NCI-H748 treated with DMSO at 0.1 percent for 48 hours (cell line): ENCODE measurements at regions not wholly inside any gene's neighbourhood (a gene's known extent, or its start where the extent isn't known, plus 50 kb on each side); places are given as distances from the start of the nearest gene placed in this dataset.

Experiments
- DNase-seq: peaks from one replicate; lab custom pipeline; 2025; lab: John Stamatoyannopoulos, UW

DNA sequence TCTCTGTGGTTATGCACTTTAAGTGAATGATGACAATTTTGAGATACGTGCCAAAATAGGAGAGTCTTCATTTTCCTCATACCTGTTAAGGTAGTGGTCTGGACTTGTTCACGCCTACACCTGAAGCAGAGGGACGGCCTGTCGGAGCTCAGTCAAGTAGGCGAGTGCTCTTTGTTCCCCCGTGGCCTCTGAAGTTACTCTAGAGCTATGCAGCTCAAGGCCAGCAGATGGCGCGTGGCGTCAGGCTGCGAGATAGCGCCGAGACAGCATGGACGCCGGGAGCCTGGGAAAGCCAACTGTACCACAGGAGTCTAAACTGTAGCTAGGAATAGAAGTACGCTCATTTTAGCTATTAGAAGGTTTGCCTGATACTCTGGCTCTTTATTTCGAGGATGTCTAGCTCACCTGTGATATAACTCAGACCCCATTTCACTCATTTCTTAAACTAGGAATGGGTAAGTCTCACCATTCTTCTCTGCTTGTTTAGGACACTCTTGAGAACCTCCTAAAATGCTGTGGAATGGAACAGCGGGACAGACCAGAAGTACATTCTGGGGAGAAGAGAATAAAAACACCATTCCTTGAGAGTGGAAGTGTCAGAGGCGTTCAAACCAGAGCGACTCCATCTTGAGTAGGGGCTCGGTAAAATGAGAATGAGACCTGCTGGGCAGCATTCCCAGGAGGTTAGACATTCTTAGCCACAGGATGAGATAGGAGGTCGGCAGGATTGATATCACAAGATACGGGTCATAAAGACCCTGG is 267.4 kb upstream of the HMGA2 start:
- peak; percentile 10 for DNase-seq

DNA sequence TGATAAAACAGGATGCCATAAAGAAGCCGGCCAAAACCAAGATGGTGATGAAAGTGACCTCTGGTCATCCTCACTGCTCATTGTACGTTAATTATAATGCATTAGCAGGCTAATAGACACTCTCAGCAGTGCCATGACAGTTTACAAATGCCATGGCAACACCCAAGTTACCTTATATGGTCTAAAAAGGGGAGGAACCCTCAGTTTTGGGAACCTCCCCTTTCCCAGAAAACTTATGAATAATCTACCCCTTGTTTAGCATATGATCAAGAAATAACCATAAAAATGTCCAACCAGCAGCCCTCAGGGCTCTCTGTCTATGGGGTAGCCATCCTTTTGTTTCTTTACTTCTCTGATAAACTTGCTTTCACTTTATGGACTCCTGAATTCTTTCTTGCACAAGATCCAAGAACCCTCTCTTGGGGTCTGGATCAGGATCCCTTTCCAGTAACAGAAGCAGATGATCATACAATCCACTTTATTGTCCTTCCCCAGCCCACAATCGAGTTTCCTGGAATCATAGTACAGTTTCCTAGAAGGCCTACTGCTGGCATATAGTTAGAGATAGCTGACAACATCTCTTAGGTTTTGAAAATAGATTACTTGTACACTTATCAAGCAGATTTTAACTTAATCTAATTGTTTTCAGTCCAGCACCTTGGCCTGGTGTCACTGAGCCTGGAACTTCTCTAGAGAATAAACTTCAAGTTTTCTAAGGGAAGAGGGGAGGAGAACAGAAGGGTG is 266.7 kb upstream of the HMGA2 start:
- DNase-seq = no peak

DNA sequence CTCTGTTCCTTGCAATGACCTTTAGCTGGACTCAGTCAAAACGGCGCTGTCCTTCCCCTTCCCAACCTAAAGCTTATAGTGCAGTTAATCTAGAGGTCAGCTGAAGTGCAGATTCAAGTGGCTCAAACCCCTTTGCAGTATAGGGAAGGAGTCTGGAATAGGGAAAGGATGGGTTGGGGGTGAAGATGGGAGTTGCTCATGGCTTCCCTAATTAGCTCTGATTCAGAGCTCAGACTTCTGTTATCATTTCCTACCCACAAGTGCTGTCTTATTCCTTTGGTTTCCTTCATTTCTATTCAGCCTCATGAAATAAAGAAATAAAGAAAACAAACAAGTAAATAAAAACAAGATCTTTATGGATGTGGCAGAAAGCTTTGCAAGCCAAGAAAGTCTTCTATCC is 264.0 kb upstream of the HMGA2 start:
- DNase-seq = no peak

DNA sequence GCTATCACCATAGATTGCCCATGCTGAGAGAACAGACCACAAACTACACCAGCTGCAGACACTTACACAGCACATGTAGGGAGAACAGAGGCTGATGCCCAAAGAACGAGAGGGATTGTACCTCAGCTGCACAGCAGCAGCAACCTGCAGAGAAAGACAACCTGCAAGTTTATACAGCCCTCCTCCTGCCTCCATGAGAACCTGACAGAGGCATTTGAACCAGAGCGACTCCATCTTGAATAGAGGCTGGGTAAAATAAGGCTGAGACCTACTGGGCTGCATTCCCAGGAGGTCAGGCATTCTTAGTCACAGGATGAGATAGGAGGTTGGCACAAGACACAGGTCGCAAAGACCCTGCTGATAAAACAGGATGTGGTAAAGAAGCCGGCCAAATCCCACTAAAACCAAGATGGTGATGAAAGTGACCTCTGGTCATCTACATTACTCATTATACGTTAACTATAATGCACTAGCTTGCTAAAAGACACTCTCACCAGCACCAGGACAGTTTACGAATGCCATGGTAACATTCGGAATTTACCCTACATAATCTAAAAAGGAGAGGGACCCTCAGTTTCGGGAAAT is 262.4 kb upstream of the HMGA2 start:
- DNase-seq = no peak

DNA sequence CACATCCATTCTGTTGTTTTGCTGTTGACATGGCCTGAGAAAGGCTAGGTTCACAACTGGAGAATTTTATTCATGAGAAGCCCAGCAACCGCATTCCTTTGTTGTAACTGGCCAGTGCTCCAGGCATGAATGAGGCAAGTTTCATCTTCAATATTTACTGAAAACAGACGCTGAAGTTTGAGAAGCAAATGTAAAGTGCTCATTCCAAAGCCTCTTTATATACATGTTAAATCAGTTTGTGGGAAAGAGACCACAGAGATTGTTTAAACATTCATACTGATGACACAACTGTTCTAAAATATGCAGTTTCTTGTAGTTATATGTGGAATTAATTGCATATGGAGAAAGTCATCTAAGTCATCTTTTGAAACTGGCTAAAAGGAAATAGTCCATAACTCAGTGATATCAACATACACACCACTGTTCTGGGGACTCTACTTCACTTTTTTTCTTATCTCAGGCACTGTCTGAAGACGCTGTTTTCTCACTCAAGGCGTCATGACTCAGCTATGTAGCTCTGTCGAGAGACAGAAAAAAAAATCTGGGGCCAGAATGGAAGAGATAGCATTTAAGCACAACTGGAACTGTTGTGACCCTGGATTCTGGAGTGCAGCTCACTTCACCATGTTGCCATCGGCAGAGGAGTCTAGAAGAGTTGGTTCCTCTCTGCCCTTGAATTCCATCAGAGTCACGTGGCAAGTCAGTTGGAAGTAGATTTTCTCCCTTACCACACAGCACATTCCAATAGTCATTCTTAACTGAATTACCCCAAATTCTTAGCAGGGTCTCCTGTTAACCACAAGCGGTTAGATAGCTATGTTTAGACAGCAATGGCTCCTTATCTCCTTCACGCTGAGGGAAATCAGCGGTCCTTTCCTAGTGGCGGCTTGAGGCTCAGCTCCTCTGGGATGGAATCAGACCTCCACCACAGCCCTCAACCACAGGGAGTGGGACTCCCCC is 258.4 kb upstream of the HMGA2 start:
- DNase-seq = no peak

DNA sequence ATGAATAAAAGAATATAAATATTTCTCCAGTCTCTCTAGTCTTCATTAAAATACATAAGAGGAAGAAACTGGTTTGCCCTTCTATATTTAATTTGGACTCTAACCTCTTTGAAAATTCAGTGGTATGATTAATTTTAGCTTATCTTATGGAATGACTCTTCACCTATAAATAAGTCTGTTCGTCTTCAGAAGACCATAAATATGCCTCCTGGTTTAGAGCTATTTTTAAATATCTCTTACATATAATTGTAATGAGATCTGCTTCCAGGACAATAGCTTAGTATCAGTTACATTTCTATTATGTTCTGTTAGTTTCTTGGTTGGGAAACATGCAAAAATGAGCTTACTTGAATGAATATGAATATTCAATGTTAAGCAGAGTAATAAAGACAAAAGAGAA is 257.5 kb upstream of the HMGA2 start:
- no peak for DNase-seq

DNA sequence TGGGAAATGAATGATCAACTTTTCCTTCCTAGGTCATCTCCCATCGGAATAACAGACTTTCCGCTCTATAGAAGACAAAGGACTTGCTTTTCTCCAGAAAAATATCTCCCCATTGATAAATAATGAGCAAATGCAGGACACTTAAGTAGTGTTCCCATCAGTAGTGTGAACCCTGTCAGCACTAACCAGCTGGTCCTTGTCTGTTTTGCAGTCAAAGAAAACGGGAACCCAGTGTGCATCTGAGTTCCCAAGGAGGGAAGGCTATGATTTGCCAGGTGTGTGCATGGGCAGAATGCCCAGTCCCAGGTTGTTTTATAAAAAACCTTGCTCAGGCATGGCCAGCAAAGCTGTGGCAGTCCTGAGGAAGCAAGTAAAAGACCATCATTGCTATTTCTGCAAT is 256.5 kb upstream of the HMGA2 start:
- no peak for DNase-seq

DNA sequence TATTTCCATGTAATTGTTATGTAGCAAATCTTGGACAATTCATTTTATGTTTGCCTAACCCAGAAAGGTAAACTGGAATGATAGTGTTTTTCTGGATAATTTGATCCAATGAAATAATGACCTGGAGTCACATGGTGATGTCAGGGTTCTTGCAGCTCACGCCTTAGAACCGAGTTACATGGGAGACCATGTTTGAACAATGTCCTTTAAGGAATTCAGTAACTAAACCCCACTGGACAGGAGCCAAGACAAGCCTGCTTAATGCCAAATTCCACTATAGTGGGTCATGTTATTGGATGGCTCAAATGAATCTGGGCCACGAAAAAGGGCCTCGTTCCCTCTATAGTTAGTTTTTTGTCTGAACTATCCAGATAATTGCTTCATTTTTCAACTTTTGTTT is 255.8 kb upstream of the HMGA2 start:
- no peak for DNase-seq

DNA sequence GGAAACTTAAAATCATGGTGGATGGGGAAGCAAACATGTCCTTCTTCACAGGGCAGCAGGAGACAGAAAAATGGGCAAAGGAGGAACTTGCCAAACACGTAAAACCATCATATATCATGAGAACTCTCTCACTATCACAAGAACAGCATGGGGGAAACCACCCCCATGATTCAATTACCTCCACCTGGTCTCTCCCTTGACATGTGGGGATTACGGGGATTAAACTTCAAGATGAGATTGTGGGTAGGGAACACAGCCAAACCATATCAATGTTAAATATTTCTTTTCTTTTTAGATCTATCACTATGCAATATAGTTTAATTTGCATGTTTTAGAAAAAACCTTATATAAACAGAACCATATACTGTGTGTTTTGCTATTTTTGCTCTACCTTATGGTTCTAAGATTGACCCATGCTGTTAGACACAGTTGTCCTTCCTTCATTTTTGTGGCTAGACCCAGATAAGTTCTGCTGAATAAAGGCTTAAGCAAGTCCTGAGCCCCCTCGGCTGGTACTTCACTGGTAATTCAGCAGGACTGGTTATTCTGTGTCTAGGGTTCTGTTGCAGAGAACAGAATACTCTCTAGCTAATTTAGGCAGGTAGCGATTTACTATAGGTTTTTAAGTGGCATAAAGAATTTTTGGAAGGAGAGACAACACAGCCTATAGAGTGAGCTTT is 253.7 kb upstream of the HMGA2 start:
- no peak for DNase-seq

DNA sequence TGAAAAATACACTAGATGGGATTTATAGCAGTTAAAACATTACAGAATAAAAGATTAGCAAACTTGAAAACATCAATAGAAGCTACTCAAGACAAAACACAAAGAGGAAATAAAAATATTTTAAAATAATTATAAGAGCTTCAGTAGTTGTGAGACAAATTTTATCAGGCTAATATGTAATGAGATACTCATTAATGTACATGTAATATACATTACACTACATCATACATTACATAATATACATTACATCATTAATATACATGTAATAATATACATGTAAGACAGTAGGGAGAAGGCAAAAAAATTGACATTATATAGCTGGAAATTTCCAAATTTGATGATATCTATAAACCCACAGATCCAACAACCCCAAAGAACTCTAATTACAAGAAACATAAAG is 249.4 kb upstream of the HMGA2 start:
- no peak for DNase-seq

DNA sequence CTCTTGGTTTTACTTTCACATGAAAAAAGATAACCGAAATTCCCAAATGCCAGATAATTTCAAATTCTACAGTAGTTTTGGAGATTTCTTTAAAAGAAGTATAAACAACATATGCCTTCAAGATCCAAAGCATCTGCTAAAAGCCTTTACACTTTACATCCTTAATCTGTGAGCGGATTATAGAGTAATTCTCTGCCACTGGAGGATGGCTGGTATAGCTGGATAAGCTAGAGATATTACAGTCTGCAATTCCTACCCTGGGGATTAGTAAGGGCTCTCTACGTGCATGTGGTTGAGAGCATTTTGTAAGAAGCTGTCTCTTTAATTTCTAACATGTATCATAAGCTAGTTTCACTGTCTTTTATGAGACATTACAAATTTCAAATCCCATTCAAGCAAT is 240.3 kb upstream of the HMGA2 start:
- DNase-seq = no peak

DNA sequence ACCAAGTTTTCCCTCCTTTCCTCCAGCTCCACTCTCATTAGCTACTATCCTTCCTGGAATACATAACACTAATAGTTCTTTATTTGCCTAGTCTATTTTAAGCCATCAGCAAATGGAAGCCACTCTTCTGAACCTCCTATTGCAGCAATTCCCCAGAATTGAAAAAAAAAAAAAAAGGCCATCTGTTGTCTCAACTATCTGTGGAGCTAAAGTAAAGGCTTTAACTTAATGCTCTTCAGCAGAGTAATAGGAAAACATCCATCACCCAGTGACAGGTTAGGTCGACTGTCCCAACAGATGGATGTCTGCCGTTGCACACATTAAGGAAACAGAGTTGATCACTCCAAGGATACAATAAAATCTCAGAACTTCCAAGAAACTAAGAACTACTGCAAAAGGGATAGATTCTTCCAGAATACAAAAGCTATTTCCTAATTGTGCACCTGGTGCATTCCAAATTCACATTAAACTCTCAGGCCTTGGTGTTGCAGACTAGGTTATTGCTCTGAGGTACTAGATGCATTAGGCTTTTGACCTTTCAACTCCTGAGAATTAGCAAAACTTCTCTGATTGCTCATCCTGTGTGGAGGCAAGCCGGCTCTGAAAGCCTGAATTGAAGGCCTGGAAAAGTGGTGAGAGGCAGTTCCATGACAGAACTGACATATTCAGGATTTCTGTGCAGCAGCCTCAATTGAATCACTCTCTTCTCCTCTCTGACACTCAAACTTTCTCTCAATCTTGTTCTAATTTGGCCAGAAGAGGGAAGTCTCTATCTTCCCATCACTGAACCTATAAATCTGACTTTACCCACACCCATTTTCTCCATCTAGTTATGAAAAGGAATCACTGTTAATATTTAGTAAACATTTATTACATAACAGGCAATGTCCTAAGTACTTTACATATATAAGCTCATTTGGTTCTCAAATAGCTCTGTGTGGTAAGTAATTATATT is 238.4 kb upstream of the HMGA2 start:
- DNase-seq = no peak

DNA sequence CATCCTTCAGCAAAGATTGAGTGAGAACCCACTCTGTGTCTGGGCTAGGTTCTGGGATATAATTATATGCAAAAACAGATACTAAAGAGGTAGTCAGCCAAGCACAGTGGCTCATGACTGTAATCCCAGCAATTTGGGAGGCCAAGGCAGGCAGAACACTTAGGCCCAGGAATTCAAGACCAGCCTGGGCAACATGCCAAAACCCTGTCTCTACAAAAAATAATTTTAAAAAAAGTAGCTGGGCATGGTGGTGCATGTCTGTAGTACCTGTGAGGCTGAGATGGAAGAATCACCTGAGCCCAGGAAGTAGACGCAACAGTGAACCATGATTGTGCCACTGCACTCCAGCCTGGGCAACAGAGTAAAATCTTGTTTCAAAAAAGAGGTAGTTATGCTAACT is 237.5 kb upstream of the HMGA2 start:
- no peak for DNase-seq

DNA sequence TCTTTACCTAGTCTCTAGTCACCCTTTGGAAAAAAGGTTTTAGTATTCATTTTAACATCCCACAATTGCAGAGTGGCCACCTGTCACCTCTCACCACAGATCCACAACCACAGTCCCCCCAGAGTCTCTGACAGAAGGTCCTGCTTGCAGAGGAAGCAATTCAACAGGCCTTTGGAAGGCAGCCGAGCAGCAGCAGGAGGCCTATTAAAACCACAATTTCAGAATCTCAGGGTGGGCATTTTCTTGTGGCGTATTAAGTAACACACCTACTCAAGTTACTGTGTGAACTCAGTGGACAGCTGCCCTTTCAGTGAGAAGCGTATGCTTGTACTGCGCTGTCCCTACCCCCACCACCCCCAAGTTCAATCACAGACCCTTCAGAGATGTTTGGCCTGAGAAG is 234.0 kb upstream of the HMGA2 start:
- no peak for DNase-seq

DNA sequence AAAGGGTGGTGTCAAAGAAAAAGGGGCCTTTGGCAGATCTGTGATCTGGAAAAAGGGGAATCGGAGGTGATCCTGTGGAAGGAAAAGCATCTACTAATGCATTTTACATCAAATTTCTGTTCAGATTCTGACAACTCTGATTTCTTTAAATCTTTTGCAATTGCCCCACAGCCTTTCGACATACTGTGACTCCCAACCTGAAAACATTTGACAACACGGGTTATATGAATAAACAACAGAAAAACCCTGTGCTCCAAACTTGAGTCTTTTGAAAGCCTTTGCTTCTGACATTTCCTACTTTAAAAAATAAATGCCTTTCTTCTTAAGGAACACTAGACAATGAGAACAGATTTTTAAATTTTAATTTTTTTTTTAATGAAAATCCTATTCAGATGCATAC is 231.9 kb upstream of the HMGA2 start:
- DNase-seq = no peak

DNA sequence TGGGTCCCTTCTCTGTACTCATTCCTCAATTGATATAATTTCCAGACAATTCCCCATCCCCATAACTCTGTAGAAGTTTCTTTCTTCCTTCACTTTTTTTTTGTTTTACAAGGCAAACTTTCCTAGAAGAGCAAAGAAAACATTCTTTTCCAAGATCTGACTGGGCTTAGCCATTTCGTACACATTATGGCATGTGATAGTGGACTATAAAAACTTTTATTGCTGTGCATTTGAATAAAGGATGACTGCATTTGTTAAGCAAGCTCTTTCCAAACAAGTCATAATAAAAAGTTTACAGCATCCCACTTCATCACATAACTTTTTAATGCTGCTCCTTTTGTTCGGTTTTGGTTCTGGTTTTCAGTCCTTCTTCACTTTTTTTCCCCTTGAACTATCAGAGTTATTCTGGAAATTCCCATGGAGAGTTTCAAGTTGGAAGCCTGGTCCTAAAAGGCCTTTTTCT is 231.0 kb upstream of the HMGA2 start:
- no peak for DNase-seq

DNA sequence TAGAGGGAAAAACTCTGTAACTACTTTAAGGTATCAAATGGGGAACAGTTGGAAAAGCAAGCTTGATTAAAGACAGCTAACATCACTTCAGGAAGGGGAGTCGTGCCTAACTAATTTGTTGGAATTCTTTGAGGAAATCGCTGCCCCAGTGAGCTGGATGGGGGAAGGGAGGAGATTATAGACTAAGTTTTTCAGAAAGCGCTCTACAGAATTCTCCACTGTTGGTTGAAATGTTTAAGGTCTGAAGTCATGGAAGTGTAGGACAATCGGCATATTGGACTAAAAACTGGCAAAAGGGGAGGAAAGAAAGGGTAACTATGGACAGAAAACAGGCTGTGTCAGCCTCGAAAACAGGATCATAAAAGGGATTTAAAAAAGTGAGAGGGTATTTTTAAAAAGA is 229.9 kb upstream of the HMGA2 start:
- no peak for DNase-seq

DNA sequence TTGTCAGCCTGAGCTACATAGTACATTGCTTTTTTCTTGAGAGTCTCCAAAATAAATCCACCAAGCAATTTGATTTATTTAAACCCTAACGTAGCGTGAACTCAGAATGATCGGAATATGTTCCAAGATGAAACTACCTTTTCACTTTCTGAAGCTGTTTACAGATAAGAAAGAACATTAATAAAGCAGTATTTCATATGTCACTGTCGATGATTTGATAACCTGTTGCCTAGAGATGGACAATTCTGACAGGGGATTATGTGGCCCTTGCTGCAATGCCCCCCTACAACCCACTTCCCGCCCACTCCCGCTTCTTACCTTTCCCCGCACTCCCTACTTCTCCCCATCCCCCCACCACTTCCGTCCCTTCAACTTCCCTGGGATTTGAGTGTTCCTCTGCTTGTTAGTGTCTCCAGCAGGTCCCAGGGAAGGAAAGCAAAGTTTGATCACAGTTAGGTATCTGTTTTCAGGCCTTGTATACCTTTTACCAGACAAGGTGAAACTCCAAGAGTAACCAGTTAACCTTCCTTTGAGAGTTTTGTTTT is 229.2 kb upstream of the HMGA2 start:
- no peak for DNase-seq

DNA sequence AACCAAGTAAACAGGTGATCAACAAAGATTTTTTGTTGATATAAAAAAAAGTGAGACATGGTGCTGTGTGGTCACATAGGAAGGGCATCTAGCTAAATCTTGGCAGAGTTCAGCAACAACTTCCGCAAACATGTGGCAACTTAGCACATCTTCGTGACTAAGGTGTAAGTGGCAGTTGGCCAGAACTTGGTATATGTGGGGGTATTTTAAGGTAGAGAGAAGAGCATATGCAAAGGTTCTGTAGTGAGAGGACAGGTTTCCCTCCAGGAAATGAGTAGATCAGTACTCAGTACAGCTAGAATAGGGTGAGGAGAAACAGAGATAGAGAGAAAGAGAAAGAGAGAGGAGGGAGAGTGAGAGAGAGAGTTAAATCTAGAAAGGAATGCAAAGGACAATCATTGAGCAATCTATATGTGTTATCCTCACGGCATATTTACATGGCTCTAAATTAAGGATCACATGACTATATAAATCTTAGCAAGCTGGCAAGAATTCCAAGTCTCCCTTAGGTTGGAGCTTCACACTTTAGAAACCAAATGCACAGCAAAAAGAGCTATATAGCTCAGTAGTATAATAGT is 227.7 kb upstream of the HMGA2 start:
- DNase-seq = no peak

DNA sequence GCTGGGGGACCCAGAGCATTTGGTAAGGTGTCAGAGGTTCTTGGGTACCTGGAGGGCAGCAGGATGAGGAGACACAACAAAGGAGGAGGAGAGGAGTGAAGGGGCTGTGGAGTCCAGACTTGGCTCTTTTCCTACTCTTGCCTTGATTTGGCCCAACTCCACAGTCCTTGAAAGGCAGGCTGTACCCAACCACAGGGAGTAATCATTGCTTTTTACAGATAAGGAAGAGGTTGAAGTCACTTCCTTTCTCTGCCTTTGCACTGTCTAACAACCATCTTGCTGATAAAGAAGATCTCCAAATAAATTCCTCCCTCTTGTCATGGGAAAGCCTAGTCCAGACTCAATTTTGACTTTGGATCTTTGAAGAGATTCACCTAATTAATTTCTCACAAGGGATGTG is 226.8 kb upstream of the HMGA2 start:
- no peak for DNase-seq
